HuH-7.5 (cell line): ENCODE measurements at regions not wholly inside any gene's neighbourhood (a gene's known extent, or its start where the extent isn't known, plus 50 kb on each side); places are given as distances from the start of the nearest gene placed in this dataset.

Experiments
- DNase-seq: peaks from one replicate; pipeline ENCODE4 v3.0.0; 2011; ENCODE audit warnings: low spot score

- DNase-seq: no peak
Observed at GRCh38 chr7:81606078-81606863, 163.6 kb downstream of the HGF start.

- DNase-seq: no peak
Observed at GRCh38 chr7:81605493-81605892, 164.4 kb downstream of the HGF start.

GRCh38 chr7:81604808-81605174, 165.1 kb downstream of the HGF start:
- no peak for DNase-seq

- DNase-seq: peak; percentile 7
Observed at GRCh38 chr7:81604075-81604807, 165.6 kb downstream of the HGF start.

- DNase-seq: no peak
Observed at GRCh38 chr7:81600608-81601007, 169.2 kb downstream of the HGF start.

- no peak for DNase-seq
Observed at GRCh38 chr7:81598951-81599350, 170.9 kb downstream of the HGF start.

- DNase-seq: no peak
Observed at GRCh38 chr7:81594767-81595166, 175.1 kb downstream of the HGF start.

GRCh38 chr7:81590131-81590530, 179.7 kb downstream of the HGF start:
- DNase-seq: no peak

GRCh38 chr7:81584667-81585066, 185.2 kb downstream of the HGF start:
- DNase-seq: no peak

- no peak for DNase-seq
Observed at GRCh38 chr7:81583882-81584533, 185.8 kb downstream of the HGF start.

- DNase-seq: no peak
Observed at GRCh38 chr7:81583090-81583489, 186.8 kb downstream of the HGF start.

- DNase-seq: no peak
Observed at GRCh38 chr7:81577642-81578340, 192.1 kb downstream of the HGF start.

GRCh38 chr7:81574723-81575326, 195.0 kb downstream of the HGF start:
- no peak for DNase-seq

- DNase-seq: no peak
Observed at GRCh38 chr7:81573932-81574331, 195.9 kb downstream of the HGF start.

GRCh38 chr7:81573128-81573527, 196.7 kb downstream of the HGF start:
- DNase-seq: no peak

- DNase-seq: no peak
Observed at GRCh38 chr7:81562581-81562980, 207.3 kb downstream of the HGF start.

- DNase-seq: no peak
Observed at GRCh38 chr7:81560708-81561107, 209.1 kb downstream of the HGF start.

GRCh38 chr7:81549484-81550016, 220.3 kb downstream of the HGF start:
- DNase-seq: no peak

GRCh38 chr7:81534996-81535395, 234.9 kb downstream of the HGF start:
- DNase-seq: no peak

- no peak for DNase-seq
Observed at GRCh38 chr7:81534446-81534845, 235.4 kb downstream of the HGF start.

- DNase-seq: no peak
Observed at GRCh38 chr7:81533931-81534330, 235.9 kb downstream of the HGF start.

- DNase-seq: no peak
Observed at GRCh38 chr7:81533426-81533825, 236.4 kb downstream of the HGF start.
